DOHH2 (cell line): ENCODE measurements at regions not wholly inside any gene's neighbourhood (a gene's known extent, or its start where the extent isn't known, plus 50 kb on each side); places are given as distances from the start of the nearest gene placed in this dataset.

Source experiments
- H3F3A ChIP-seq: fragments of 200-600 bp; sonication (generic), shearing (Covaris generic); 2 replicates; pipeline ENCODE4 v1.6.0; 2016; ENCODE audit warnings: antibody characterized with exemption, mild to moderate bottlenecking; ENCODE audit not compliant: control insufficient read depth, insufficient read depth
- H3K27ac ChIP-seq: fragments of 200-600 bp; sonication (generic); 2 replicates; pipeline ENCODE4 v1.5.1; 2014; ENCODE audit warnings: low read depth, mild to moderate bottlenecking, low read length, moderate library complexity
- H3K27me3 ChIP-seq: fragments of 200-600 bp; sonication (generic); 2 replicates; pipeline ENCODE4 v1.6.1; 2014; ENCODE audit warnings: mild to moderate bottlenecking, low read length, mixed read lengths; ENCODE audit not compliant: control insufficient read depth
- H3K36me3 ChIP-seq: fragments of 200-600 bp; sonication (generic); 2 replicates; pipeline ENCODE4 v1.6.1; 2014; ENCODE audit warnings: mild to moderate bottlenecking, low read length, moderate library complexity, mixed read lengths; ENCODE audit not compliant: control insufficient read depth
- H3K4me1 ChIP-seq: fragments of 200-600 bp; sonication (generic); 2 replicates; pipeline ENCODE4 v1.6.1; 2014; ENCODE audit warnings: mild to moderate bottlenecking, low read length, mixed read lengths; ENCODE audit not compliant: control insufficient read depth
- H3K4me2 ChIP-seq: fragments of 200-600 bp; sonication (generic); 2 replicates; pipeline ENCODE4 v1.6.0; 2014; ENCODE audit warnings: mild to moderate bottlenecking, low read length, moderate library complexity
- H3K4me3 ChIP-seq: fragments of 200-600 bp; sonication (generic); 2 replicates; pipeline ENCODE4 v1.5.1; 2014; ENCODE audit warnings: mild to moderate bottlenecking, low read length, mixed read lengths
- H3K79me2 ChIP-seq: fragments of 200-600 bp; sonication (generic); 2 replicates; pipeline ENCODE4 v1.6.1; 2014; ENCODE audit warnings: mild to moderate bottlenecking, low read length, mixed read lengths; ENCODE audit not compliant: control insufficient read depth
- H3K9me2 ChIP-seq: fragments of 200-600 bp; sonication (generic); replicated peaks from 2 replicates; pipeline ENCODE4 v1.6.1; 2014; ENCODE audit warnings: mild to moderate bottlenecking, low read length, mixed read lengths; ENCODE audit not compliant: control insufficient read depth
- H3K9me3 ChIP-seq: fragments of 200-600 bp; sonication (generic); 2 replicates; pipeline ENCODE4 v1.6.1; 2014; ENCODE audit warnings: antibody characterized with exemption, low read length, mixed read lengths; ENCODE audit not compliant: control insufficient read depth, insufficient read depth
- H4K20me1 ChIP-seq: fragments of 200-600 bp; sonication (generic); 2 replicates; pipeline ENCODE4 v1.6.0; 2014; ENCODE audit warnings: low read depth, mild to moderate bottlenecking, antibody characterized with exemption, low read length, moderate library complexity; ENCODE audit not compliant: control insufficient read depth, insufficient read depth
- EZH2phosphoT487 ChIP-seq: fragments of 200-600 bp; sonication (generic); IDR thresholded peaks from 2 replicates; pipeline ENCODE4 v1.6.1; 2017; ENCODE audit warnings: borderline replicate concordance, mild to moderate bottlenecking, antibody characterized with exemption, low read length, moderate library complexity, mixed read lengths
- TF ChIP-seq, protein P1 (sequence below): fragments of 200-600 bp; sonication (generic); IDR thresholded peaks from one replicate; pipeline ENCODE4 v1.5.1; 2014; ENCODE audit warnings: antibody characterized with exemption, mild to moderate bottlenecking, low read depth, low read length; ENCODE audit not compliant: poor library complexity, severe bottlenecking

DNA sequence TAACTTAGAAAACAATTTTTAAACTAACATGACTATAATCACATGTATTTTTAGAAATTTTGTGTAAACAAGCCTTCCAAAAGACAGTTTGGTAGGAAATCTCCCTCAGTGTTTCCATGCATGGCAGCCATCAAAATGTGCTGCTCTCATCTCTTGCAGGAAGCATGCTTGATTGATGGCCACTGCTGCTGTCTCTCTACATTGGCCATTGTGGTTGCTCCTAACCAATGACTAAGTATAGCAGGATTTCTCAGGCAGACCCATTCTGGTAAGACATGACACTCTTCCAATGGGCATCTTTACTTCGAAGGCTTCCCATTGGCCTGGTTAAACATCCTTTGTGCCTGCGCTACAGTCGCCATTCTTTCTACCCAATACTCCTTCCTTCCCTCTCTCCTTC is 78.9 kb upstream of the GUCY1A1 start:
- H3K4me2 ChIP-seq = no peak overlapping the region
- H3F3A ChIP-seq = no peaks in the 10 kb centered on the region
- no peak for TF ChIP-seq EZH2phosphoT487
- TF ChIP-seq, protein P1, sequence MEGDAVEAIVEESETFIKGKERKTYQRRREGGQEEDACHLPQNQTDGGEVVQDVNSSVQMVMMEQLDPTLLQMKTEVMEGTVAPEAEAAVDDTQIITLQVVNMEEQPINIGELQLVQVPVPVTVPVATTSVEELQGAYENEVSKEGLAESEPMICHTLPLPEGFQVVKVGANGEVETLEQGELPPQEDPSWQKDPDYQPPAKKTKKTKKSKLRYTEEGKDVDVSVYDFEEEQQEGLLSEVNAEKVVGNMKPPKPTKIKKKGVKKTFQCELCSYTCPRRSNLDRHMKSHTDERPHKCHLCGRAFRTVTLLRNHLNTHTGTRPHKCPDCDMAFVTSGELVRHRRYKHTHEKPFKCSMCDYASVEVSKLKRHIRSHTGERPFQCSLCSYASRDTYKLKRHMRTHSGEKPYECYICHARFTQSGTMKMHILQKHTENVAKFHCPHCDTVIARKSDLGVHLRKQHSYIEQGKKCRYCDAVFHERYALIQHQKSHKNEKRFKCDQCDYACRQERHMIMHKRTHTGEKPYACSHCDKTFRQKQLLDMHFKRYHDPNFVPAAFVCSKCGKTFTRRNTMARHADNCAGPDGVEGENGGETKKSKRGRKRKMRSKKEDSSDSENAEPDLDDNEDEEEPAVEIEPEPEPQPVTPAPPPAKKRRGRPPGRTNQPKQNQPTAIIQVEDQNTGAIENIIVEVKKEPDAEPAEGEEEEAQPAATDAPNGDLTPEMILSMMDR = no peak
- H3K9me3 ChIP-seq = no peaks in the 10 kb centered on the region
- no peaks in the 10 kb centered on the region for H3K79me2 ChIP-seq
- no peaks in the 10 kb centered on the region for H3K4me1 ChIP-seq
- H3K27me3 ChIP-seq = no peaks in the 10 kb centered on the region
- no peak overlapping the region for H3K27ac ChIP-seq
- no peak overlapping the region for H3K4me3 ChIP-seq
- H3K36me3 ChIP-seq = no peaks in the 10 kb centered on the region
- no peaks in the 10 kb centered on the region for H4K20me1 ChIP-seq
- H3K9me2 ChIP-seq = no peaks in the 10 kb centered on the region

DNA sequence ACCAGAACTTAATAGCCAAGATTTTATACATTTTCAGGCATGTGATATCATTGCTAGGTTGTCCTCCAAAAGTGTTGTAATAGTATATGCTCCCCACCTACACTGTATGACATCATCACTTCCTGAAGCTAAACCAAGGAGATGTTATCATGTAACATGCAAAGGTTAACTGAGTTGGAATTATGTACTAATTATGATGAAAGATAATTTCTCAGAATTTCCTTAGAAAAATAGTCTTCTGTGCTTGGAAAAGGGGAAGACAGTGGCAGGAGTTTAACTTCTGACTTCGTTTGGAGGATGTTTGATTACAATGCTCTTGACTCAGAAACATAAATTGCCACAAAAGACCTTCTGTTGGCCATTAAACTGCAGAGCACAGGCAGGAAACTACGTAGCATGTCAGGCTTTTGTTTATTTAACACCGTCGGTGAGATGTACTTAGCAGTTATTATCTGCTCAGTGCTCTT is 83.6 kb upstream of the GUCY1A1 start:
- no peak overlapping the region for H3K27ac ChIP-seq
- no peak overlapping the region for H3K4me2 ChIP-seq
- H3K9me2 ChIP-seq = no peaks in the 10 kb centered on the region
- no peaks in the 10 kb centered on the region for H3K27me3 ChIP-seq
- H3K4me1 ChIP-seq = no peaks in the 10 kb centered on the region
- H3F3A ChIP-seq = no peaks in the 10 kb centered on the region
- TF ChIP-seq, protein P1 = no peak
- no peak for TF ChIP-seq EZH2phosphoT487
- H3K79me2 ChIP-seq = no peaks in the 10 kb centered on the region
- no peaks in the 10 kb centered on the region for H3K36me3 ChIP-seq
- no peaks in the 10 kb centered on the region for H4K20me1 ChIP-seq
- H3K9me3 ChIP-seq = no peaks in the 10 kb centered on the region
- no peak overlapping the region for H3K4me3 ChIP-seq

DNA sequence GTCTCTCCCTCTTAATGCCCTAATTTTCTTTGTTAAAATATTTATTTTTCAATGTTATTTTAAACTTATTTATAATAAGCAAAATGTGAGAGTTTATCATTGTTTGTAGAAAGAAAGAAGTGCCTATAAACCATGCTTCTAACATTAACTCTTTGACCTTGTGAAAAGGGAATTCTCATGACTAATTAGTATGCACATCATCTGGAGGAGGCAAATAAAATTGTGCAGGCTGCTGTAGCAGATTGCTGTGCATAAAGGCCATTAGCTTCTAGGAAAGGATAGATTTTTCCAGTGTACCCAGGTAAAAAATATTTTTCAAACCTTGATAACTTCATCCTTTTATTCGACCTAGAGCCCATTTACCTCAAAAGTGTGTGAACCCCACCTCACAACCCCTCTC is 84.6 kb upstream of the GUCY1A1 start:
- Histone ChIP-seq H3K4me1 (no peaks in the 10 kb centered on the region), H3K9me3 (no peaks in the 10 kb centered on the region), H3K4me3 (no peak overlapping the region), H3K79me2 (no peaks in the 10 kb centered on the region), H3K9me2 (no peaks in the 10 kb centered on the region), H3F3A (no peaks in the 10 kb centered on the region), H3K4me2 (no peak overlapping the region), H4K20me1 (no peaks in the 10 kb centered on the region), H3K36me3 (no peaks in the 10 kb centered on the region), H3K27ac (no peak overlapping the region), H3K27me3 (no peaks in the 10 kb centered on the region)
- no peak for TF ChIP-seq EZH2phosphoT487
- TF ChIP-seq, protein P1 = no peak
